Upper lobe of right lung (tissue), 1 donor: ENCODE measurements at regions not wholly inside any gene's neighbourhood (a gene's known extent, or its start where the extent isn't known, plus 50 kb on each side); places are given as distances from the start of the nearest gene placed in this dataset.
A peak's percentile ranks its signal among the peaks of the same experiment; 100 is the strongest.

ENCODE experiments used
- ATAC-seq: fragments of 200-7000 bp; cut with Tn5 transposase; one replicate; pipeline ENCODE4 v1.9.1; 2020; ENCODE audit warnings: mild to moderate bottlenecking, moderate library complexity
- DNase-seq: peaks from one replicate; pipeline ENCODE4 v3.0.0-alpha.2; 2020
- H3K27ac ChIP-seq: fragments of 200-600 bp; one replicate; pipeline ENCODE4 v1.8.0; 2022
- H3K27me3 ChIP-seq: fragments of 200-600 bp; one replicate; pipeline ENCODE4 v1.8.0; 2022; ENCODE audit warnings: mild to moderate bottlenecking
- H3K36me3 ChIP-seq: fragments of 200-600 bp; one replicate; pipeline ENCODE4 v1.8.0; 2022
- H3K4me1 ChIP-seq: fragments of 200-600 bp; one replicate; pipeline ENCODE4 v1.8.0; 2022
- H3K4me3 ChIP-seq: fragments of 200-600 bp; one replicate; pipeline ENCODE4 v1.8.0; 2022; ENCODE audit warnings: mild to moderate bottlenecking
- H3K9me3 ChIP-seq: fragments of 200-600 bp; one replicate; pipeline ENCODE4 v1.8.0; 2022
- CTCF ChIP-seq: fragments of 200-600 bp; IDR thresholded peaks from one replicate; pipeline ENCODE4 v1.8.0; 2022; ENCODE audit warnings: antibody characterized with exemption
- intact Hi-C: fragments of 100-400 bp; cut with DNase I; formaldehyde crosslinking; loops from one replicate; pipeline ENCODE4 v1.11.0; 2022
- donor health status: DM: no; HTN: yes; CAD: no; lungs with severe emphysema.

GRCh38 chr2:205937211-205937610, 148.8 kb downstream of the INO80D start:
- H3K36me3 ChIP-seq: no peaks in the 10 kb centered on the region
- no peaks in the 10 kb centered on the region for H3K9me3 ChIP-seq
- no peak for TF ChIP-seq CTCF
- DNase-seq: no peak
- no peaks in the 10 kb centered on the region for H3K27me3 ChIP-seq
- ATAC-seq: no peak
- no peaks in the 10 kb centered on the region for H3K4me1 ChIP-seq
- H3K4me3 ChIP-seq: no peak overlapping the region
- intact Hi-C loops: no loop called here
- H3K27ac ChIP-seq: no peak overlapping the region

GRCh38 chr2:205936446-205936845, 149.5 kb downstream of the INO80D start:
- TF ChIP-seq CTCF: no peak
- ATAC-seq (no peak), DNase-seq (no peak)
- intact Hi-C loops: no loop called here
- Histone ChIP-seq H3K4me1 (no peaks in the 10 kb centered on the region), H3K36me3 (no peaks in the 10 kb centered on the region), H3K27ac (no peak overlapping the region), H3K27me3 (no peaks in the 10 kb centered on the region), H3K9me3 (no peaks in the 10 kb centered on the region), H3K4me3 (no peak overlapping the region)

- H3K4me3 ChIP-seq: no peak overlapping the region
- H3K4me1 ChIP-seq: peaks cover 10% of the 10 kb centered on the region
- intact Hi-C loops: no loop called here
- H3K27ac ChIP-seq: no peak overlapping the region
- TF ChIP-seq CTCF: peak; percentile 18
- no peak for DNase-seq
- no peak for ATAC-seq
- H3K36me3 ChIP-seq: no peaks in the 10 kb centered on the region
- no peaks in the 10 kb centered on the region for H3K9me3 ChIP-seq
- H3K27me3 ChIP-seq: no peaks in the 10 kb centered on the region
Measured at GRCh38 chr2:205934443-205934842, 151.5 kb downstream of the INO80D start.

- intact Hi-C loops: no loop called here
- Histone ChIP-seq H3K9me3 (no peaks in the 10 kb centered on the region), H3K4me3 (no peak overlapping the region), H3K4me1 (peaks cover 10% of the 10 kb centered on the region), H3K27me3 (no peaks in the 10 kb centered on the region), H3K36me3 (no peaks in the 10 kb centered on the region), H3K27ac (no peak overlapping the region)
- ATAC-seq (peak; percentile 36), DNase-seq (no peak)
- no peak for TF ChIP-seq CTCF
Measured at GRCh38 chr2:205932861-205933260, 153.1 kb downstream of the INO80D start.

GRCh38 chr2:205931388-205931787, 154.6 kb downstream of the INO80D start:
- DNase-seq: no peak
- intact Hi-C loops: no loop called here
- no peak overlapping the region for H3K27ac ChIP-seq

More at GRCh38 chr2:205931388-205931787, 154.6 kb downstream of the INO80D start:
- ATAC-seq: no peak
- no peak for TF ChIP-seq CTCF
- Histone ChIP-seq H3K27me3 (no peaks in the 10 kb centered on the region), H3K4me1 (peaks cover 10% of the 10 kb centered on the region), H3K4me3 (no peak overlapping the region), H3K36me3 (no peaks in the 10 kb centered on the region), H3K9me3 (no peaks in the 10 kb centered on the region)
